Mesendoderm (in vitro differentiated cells): ENCODE measurements at regions not wholly inside any gene's neighbourhood (a gene's known extent, or its start where the extent isn't known, plus 50 kb on each side); places are given as distances from the start of the nearest gene placed in this dataset.

Source experiments
- DNase-seq: peaks from one replicate; pipeline ENCODE4 v3.0.0; 2013
- H2AK5ac ChIP-seq: 2 replicates; pipeline ENCODE4 v1.6.1; 2013; ENCODE audit warnings: low read length, inconsistent platforms
- H2BK120ac ChIP-seq: 2 replicates; pipeline ENCODE4 v1.6.1; 2013; ENCODE audit warnings: low read depth, mild to moderate bottlenecking, low read length, moderate library complexity, mixed read lengths
- H2BK15ac ChIP-seq: replicated peaks from 2 replicates; pipeline ENCODE4 v1.6.1; 2013; ENCODE audit warnings: low read depth, mild to moderate bottlenecking, moderate library complexity
- H2BK5ac ChIP-seq: 2 replicates; pipeline ENCODE4 v1.6.1; 2013; ENCODE audit warnings: low read length, inconsistent platforms
- H3K18ac ChIP-seq: 2 replicates; pipeline ENCODE4 v1.6.1; 2013; ENCODE audit warnings: mild to moderate bottlenecking, low read length, mixed read lengths
- H3K23ac ChIP-seq: one replicate; pipeline ENCODE4 v1.6.1; 2013; ENCODE audit warnings: low read length
- H3K27ac ChIP-seq: 2 replicates; pipeline ENCODE4 v1.5.1; 2013; ENCODE audit warnings: low read depth, mild to moderate bottlenecking, inconsistent platforms, low read length, moderate library complexity
- H3K27me3 ChIP-seq: 2 replicates; pipeline ENCODE4 v1.6.1; 2013; ENCODE audit warnings: low read length, control low read depth, mild to moderate bottlenecking, inconsistent platforms; ENCODE audit not compliant: insufficient read depth, poor library complexity
- H3K36me3 ChIP-seq: 2 replicates; pipeline ENCODE4 v1.6.1; 2013; ENCODE audit warnings: low read length, inconsistent platforms; ENCODE audit not compliant: control insufficient read depth, insufficient read depth
- H3K4ac ChIP-seq: one replicate; pipeline ENCODE4 v1.6.1; 2013; ENCODE audit warnings: low read depth, mild to moderate bottlenecking, low read length, moderate library complexity
- H3K4me1 ChIP-seq: 2 replicates; pipeline ENCODE4 v1.6.1; 2013; ENCODE audit warnings: low read depth, low read length, inconsistent platforms; ENCODE audit not compliant: control insufficient read depth
- H3K4me2 ChIP-seq: 2 replicates; pipeline ENCODE4 v1.6.1; 2013; ENCODE audit warnings: low read length
- H3K4me3 ChIP-seq: 2 replicates; pipeline ENCODE4 v1.5.1; 2013; ENCODE audit warnings: mild to moderate bottlenecking, low read length
- H3K56ac ChIP-seq: one replicate; pipeline ENCODE4 v1.6.1; 2013; ENCODE audit warnings: low read length
- H3K79me1 ChIP-seq: 2 replicates; pipeline ENCODE4 v1.6.1; 2013; ENCODE audit warnings: low read length, inconsistent platforms
- H3K79me2 ChIP-seq: 2 replicates; pipeline ENCODE4 v1.6.1; 2013; ENCODE audit warnings: mild to moderate bottlenecking, low read length; ENCODE audit not compliant: control insufficient read depth, insufficient read depth
- H3K9ac ChIP-seq: 2 replicates; pipeline ENCODE4 v1.6.1; 2013; ENCODE audit warnings: low read length, inconsistent platforms
- H4K5ac ChIP-seq: one replicate; pipeline ENCODE4 v1.6.1; 2013; ENCODE audit warnings: low read length
- H4K8ac ChIP-seq: one replicate; pipeline ENCODE4 v1.6.1; 2013; ENCODE audit warnings: low read depth, mild to moderate bottlenecking, control low read depth, low read length, moderate library complexity
- WGBS: extraction: QIAGEN DNeasy Blood & Tissue Kit; methylation state at CpG from one replicate; pipeline ENCODE4 v1.1.7; 2013; ENCODE audit warnings: low lambda C conversion rate, missing lambda C conversion rate; ENCODE audit not compliant: insufficient coverage; ENCODE audit errors: extremely low coverage; 5-methylcytosine and 5-hydroxymethylcytosine counted together

DNA sequence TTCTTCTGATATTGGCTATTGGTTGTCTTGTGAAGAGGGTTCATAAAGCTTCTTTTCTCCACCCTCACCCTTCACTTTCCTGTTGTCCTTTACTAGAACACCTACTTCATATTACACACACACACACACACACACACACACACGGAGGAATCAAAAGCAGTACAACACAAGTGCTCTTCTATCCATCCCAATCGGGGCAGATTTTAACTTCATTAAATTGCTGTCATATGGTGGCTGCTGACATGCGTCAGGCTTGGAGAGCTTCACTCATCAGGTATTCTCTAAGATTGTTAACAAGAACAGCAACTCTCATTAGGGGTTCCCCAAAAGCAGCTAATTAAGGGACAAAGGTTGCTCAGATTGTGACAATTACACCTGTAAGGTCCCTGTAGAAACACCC is 239.1 kb upstream of the MEIS2 start:
- no peaks in the 10 kb centered on the region for H3K36me3 ChIP-seq
- H4K8ac ChIP-seq = no peak overlapping the region
- no peak overlapping the region for H2BK15ac ChIP-seq
- no CpG with 5 or more reads among the region's 3 CpGs for WGBS
- H2BK5ac ChIP-seq = no peak overlapping the region
- H2BK120ac ChIP-seq = no peak overlapping the region
- H3K4me2 ChIP-seq = no peak overlapping the region
- no peak for DNase-seq
- no peak overlapping the region for H3K27ac ChIP-seq
- H3K23ac ChIP-seq = no peak overlapping the region
- H3K79me2 ChIP-seq = no peaks in the 10 kb centered on the region
- H3K4ac ChIP-seq = no peak overlapping the region
- no peak overlapping the region for H3K9ac ChIP-seq
- no peak overlapping the region for H3K56ac ChIP-seq
- H3K4me1 ChIP-seq = no peaks in the 10 kb centered on the region
- no peak overlapping the region for H2AK5ac ChIP-seq
- no peak overlapping the region for H4K5ac ChIP-seq
- H3K27me3 ChIP-seq = no peaks in the 10 kb centered on the region
- no peak overlapping the region for H3K18ac ChIP-seq
- H3K79me1 ChIP-seq = no peaks in the 10 kb centered on the region
- no peak overlapping the region for H3K4me3 ChIP-seq

DNA sequence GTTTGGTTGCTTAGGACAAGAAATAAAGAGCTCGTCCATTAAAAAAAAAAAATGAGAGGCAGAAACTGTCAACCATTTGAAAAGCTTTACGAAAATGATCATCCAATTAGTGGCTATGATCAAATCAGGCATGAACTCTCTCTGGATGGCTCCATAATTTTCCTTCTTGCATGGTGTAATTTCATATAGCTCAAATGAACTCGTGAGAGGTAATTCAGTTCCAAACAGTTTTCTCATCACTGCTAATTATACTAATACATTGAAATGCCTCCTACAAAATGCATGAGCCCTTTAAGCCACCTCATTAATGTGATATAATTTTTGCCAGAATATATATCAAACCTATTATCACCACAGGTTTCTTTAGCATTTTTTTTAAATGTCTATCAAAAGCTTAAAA is 239.5 kb upstream of the MEIS2 start:
- H3K36me3 ChIP-seq = no peaks in the 10 kb centered on the region
- H2AK5ac ChIP-seq = no peak overlapping the region
- H3K27me3 ChIP-seq = no peaks in the 10 kb centered on the region
- no peak overlapping the region for H3K23ac ChIP-seq
- H3K79me2 ChIP-seq = no peaks in the 10 kb centered on the region
- no peaks in the 10 kb centered on the region for H3K4me1 ChIP-seq
- no peak overlapping the region for H3K27ac ChIP-seq
- no peak overlapping the region for H3K9ac ChIP-seq
- H4K8ac ChIP-seq = no peak overlapping the region
- no peak overlapping the region for H3K4me2 ChIP-seq
- H2BK15ac ChIP-seq = no peak overlapping the region
- no peak overlapping the region for H3K56ac ChIP-seq
- H3K4ac ChIP-seq = no peak overlapping the region
- no peak overlapping the region for H4K5ac ChIP-seq
- DNase-seq = no peak
- no peak overlapping the region for H3K18ac ChIP-seq
- no peak overlapping the region for H2BK120ac ChIP-seq
- no peak overlapping the region for H2BK5ac ChIP-seq
- no peaks in the 10 kb centered on the region for H3K79me1 ChIP-seq
- no peak overlapping the region for H3K4me3 ChIP-seq
- no CpG with 5 or more reads among the region's 3 CpGs for WGBS

DNA sequence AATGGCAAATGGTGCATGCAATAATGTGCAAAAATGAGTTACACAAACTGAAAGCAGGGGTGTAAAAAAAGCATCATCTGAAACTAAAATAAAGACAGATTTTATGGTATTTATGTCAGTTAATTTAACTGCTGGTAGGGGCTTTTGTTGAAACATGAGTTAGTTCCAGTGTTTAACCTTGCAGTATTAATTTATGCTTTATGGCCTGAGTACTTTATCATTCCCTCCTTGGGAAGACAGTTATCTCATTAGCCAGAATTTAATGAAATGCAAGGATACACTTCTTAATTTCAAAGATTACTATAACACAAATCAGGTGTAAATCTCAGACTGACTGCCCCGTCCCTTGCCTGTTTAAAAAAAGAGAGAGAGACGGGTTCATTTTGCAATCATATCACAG is 240.1 kb upstream of the MEIS2 start:
- Histone ChIP-seq H3K9ac (no peak overlapping the region), H2BK5ac (no peak overlapping the region), H3K79me1 (no peaks in the 10 kb centered on the region), H3K4me3 (no peak overlapping the region), H3K79me2 (no peaks in the 10 kb centered on the region), H3K27me3 (no peaks in the 10 kb centered on the region), H2AK5ac (no peak overlapping the region), H3K18ac (no peak overlapping the region), H4K5ac (no peak overlapping the region), H3K36me3 (no peaks in the 10 kb centered on the region), H2BK120ac (no peak overlapping the region), H3K56ac (no peak overlapping the region), H3K4me2 (no peak overlapping the region), H3K23ac (no peak overlapping the region), H3K27ac (no peak overlapping the region), H3K4ac (no peak overlapping the region), H4K8ac (no peak overlapping the region), H3K4me1 (no peaks in the 10 kb centered on the region), H2BK15ac (no peak overlapping the region)
- DNase-seq = no peak
- WGBS = no CpG with 5 or more reads among the region's 2 CpGs

DNA sequence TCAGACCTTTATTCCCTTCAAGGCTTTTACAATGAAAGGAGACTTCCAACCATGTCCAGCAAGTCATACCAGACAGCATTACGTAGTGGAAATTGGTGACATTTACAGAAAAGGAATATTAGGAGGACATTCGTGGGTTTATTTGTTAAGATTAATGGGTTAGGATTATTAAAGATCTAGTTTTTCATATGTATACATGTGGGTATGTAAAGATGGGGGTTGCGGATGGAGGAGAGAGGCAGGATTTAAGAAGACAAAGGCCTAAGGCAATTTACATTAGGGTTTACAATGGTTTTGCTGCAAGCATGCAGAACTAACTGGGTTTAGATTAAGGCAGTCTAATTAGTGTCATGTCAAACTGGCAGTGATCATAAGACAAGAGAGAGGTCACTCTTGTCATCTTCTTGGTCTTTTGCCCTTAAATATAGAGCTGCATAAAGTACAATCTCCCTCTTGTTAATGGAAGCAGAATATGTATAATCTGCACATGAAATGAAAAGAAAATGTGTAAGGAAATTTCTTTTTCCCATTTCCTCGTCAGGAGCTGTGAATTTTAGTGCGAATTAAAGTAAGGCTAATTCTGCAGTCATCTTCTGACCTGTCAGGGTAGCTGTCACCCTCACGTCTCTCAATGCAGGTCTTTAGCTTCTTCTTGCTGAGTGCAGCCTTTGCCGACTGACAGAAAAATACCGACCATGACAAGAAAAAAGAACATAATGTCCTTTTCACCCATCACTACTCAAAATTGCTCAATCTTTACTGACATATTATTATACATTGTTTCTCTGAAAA is 258.9 kb upstream of the MEIS2 start:
- no peak overlapping the region for H3K4me2 ChIP-seq
- no peaks in the 10 kb centered on the region for H3K4me1 ChIP-seq
- no peak overlapping the region for H4K5ac ChIP-seq
- no peak overlapping the region for H3K18ac ChIP-seq
- no peak overlapping the region for H3K4me3 ChIP-seq
- H2BK15ac ChIP-seq = no peak overlapping the region
- no peaks in the 10 kb centered on the region for H3K36me3 ChIP-seq
- H3K79me2 ChIP-seq = no peaks in the 10 kb centered on the region
- 100% methylated on average over 1 of the region's 8 CpGs for WGBS
- H2BK120ac ChIP-seq = no peak overlapping the region
- no peak overlapping the region for H3K4ac ChIP-seq
- H4K8ac ChIP-seq = no peak overlapping the region
- no peak overlapping the region for H3K23ac ChIP-seq
- H3K9ac ChIP-seq = no peak overlapping the region
- no peak overlapping the region for H2BK5ac ChIP-seq
- H3K56ac ChIP-seq = no peak overlapping the region
- H3K79me1 ChIP-seq = no peaks in the 10 kb centered on the region
- no peak overlapping the region for H2AK5ac ChIP-seq
- DNase-seq = no peak
- H3K27ac ChIP-seq = no peak overlapping the region
- no peaks in the 10 kb centered on the region for H3K27me3 ChIP-seq

DNA sequence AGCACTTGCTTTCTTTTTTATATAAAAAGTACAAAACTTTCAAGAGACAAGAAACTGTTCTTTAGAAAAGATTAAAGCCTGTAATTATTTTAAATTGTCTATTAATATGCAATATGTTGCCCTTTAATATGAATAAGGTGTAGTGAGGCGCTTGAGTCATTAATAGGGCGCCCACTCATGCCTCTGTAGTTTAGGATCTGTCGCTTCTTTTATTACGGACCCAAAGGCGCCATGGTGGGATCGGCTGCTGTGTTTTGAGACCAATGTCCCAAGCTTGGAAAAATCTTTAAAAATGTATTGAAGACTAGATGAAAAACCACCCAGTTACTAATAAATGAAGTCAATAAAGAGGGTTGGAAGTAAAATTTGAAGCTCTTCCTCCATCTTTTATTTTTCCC is 259.5 kb upstream of the MEIS2 start:
- Histone ChIP-seq H2BK5ac (no peak overlapping the region), H3K23ac (no peak overlapping the region), H3K4me3 (no peak overlapping the region), H2BK15ac (no peak overlapping the region), H3K4ac (no peak overlapping the region), H3K4me2 (no peak overlapping the region), H3K79me1 (no peaks in the 10 kb centered on the region), H3K4me1 (no peaks in the 10 kb centered on the region), H3K27me3 (no peaks in the 10 kb centered on the region), H3K79me2 (no peaks in the 10 kb centered on the region), H2BK120ac (no peak overlapping the region), H3K36me3 (no peaks in the 10 kb centered on the region), H4K8ac (no peak overlapping the region), H4K5ac (no peak overlapping the region), H3K56ac (no peak overlapping the region), H3K9ac (no peak overlapping the region), H3K27ac (no peak overlapping the region), H3K18ac (no peak overlapping the region), H2AK5ac (no peak overlapping the region)
- WGBS = no CpG with 5 or more reads among the region's 6 CpGs
- no peak for DNase-seq

DNA sequence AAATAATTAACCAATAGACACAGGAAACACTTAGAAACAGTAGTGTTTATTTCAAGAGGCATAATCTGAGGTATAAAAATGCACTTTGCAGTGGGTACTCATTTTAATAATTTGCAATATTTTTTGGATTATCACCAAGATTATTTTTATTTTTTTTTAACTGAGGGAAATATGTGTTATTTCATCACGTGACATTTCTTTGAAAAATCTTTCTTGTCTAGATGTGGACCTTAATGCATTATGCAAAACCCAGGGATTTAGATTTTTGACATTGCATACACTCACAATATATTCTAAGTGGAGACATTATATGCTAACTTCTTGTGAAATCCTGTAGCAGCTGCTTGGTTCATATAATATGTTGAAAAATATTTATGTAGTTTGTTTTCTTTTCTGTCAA is 260.4 kb upstream of the MEIS2 start:
- Histone ChIP-seq H2AK5ac (no peak overlapping the region), H3K56ac (no peak overlapping the region), H2BK5ac (no peak overlapping the region), H3K36me3 (no peaks in the 10 kb centered on the region), H2BK120ac (no peak overlapping the region), H3K9ac (no peak overlapping the region), H3K23ac (no peak overlapping the region), H3K79me2 (no peaks in the 10 kb centered on the region), H3K4me3 (no peak overlapping the region), H3K4me2 (no peak overlapping the region), H3K4me1 (no peaks in the 10 kb centered on the region), H3K79me1 (no peaks in the 10 kb centered on the region), H2BK15ac (no peak overlapping the region), H3K27me3 (no peaks in the 10 kb centered on the region), H4K5ac (no peak overlapping the region), H3K27ac (no peak overlapping the region), H4K8ac (no peak overlapping the region), H3K4ac (no peak overlapping the region), H3K18ac (no peak overlapping the region)
- WGBS = no CpG with 5 or more reads among the region's 1 CpG
- DNase-seq = no peak
